ENCODE measurements at regions not wholly inside any gene's neighbourhood (a gene's known extent, or its start where the extent isn't known, plus 50 kb on each side); places are given as distances from the start of the nearest gene placed in this dataset.

DNA sequence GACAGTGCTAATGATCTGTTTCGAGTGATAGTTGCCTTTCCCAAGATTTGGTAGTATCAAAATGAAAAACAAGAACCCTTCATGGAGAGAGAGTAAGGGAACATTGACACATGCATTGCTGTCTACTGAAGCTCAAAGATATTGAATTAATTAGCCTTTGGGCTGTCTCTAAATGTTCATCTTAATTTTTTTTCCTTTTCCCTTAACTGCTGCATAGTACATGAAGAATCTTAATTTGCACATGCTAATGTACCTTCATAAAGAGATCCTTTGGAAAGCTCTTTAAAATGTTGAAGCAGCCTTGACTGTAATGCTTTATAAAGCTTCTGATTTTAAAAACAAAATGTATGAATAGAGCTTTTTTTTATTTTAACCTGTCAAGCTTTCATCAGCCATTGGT lies 452.2 kb downstream of the TUSC7 start:
- no peaks in the 10 kb centered on the region for H3K27me3 ChIP-seq (ENCODE audit: low read length)
- H3K4me2 ChIP-seq (ENCODE audit: low read length), result no peak overlapping the region
- H3K4me1 ChIP-seq (ENCODE audit: insufficient read depth, low read length), result no peaks in the 10 kb centered on the region
- no peak for DNase-seq
- H3F3A ChIP-seq (ENCODE audit: low read length, unreplicated experiment), result no peaks in the 10 kb centered on the region
- no peaks in the 10 kb centered on the region for H3K36me3 ChIP-seq (ENCODE audit: low read depth, low read length)
- BruUV-seq (replicated peaks), result no TSS peak
- no peaks in the 10 kb centered on the region for H4K20me1 ChIP-seq (ENCODE audit: low read length)
- intact Hi-C loops (cut with micrococcal nuclease), result no loop called here
- no peaks in the 10 kb centered on the region for H3K9me2 ChIP-seq (replicated peaks; ENCODE audit: low read length)
- ATAC-seq, result no peak
- H2AFZ ChIP-seq (ENCODE audit: low read length), result no peak overlapping the region
- H3K4me3 ChIP-seq (ENCODE audit: low read length), result no peak overlapping the region
- H3K27ac ChIP-seq (ENCODE audit: low read length), result no peak overlapping the region
- CTCF ChIA-PET, result no interaction called here
- no peak for TF ChIP-seq CTCF (conservative IDR thresholded peaks at IDR 0.05; ENCODE audit: low read depth, low read length)
- no peak for TF ChIP-seq EZH2 (IDR thresholded peaks at IDR 0.05; ENCODE audit: low read length, unreplicated experiment)
- no peak for TF ChIP-seq EZH2phosphoT487 (IDR thresholded peaks at IDR 0.05; ENCODE audit: borderline replicate concordance, low read length)
- 0 out of 2 replicates have a peak, but pooled peaks cover 8% of the 10 kb centered on the region for H3K9me3 ChIP-seq (ENCODE audit: low read length)
- no peak overlapping the region for H3K9ac ChIP-seq (ENCODE audit: low read length)
- no peaks in the 10 kb centered on the region for H3K79me2 ChIP-seq (ENCODE audit: low read length)
- POLR2A ChIA-PET (ENCODE audit: unreplicated experiment), result no interaction called here

DNA sequence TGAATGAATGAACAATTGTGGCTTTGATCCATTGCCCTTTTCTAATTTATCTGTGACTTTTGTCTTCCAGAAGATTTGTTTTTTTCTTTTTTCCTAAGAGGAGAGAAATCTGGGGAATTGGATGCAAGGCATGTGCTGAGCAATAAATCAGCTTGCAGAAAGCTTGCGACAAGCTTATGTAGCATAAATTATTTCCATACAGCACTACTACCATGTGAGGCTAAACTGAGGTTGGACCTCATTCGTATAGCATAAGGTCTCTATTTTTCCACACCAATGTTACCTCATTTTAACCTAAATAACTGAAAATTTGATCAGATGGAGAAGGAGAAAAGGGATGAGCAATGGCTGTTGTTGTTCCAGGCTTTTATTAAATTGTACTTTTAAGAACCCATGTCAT lies 455.6 kb downstream of the TUSC7 start:
- Histone ChIP-seq H3K4me1 (ENCODE audit: insufficient read depth, low read length) (no peaks in the 10 kb centered on the region), H3K9ac (ENCODE audit: low read length) (no peak overlapping the region), H4K20me1 (ENCODE audit: low read length) (no peaks in the 10 kb centered on the region), H3K36me3 (ENCODE audit: low read depth, low read length) (no peaks in the 10 kb centered on the region), H3K27me3 (ENCODE audit: low read length) (no peaks in the 10 kb centered on the region), H3K27ac (ENCODE audit: low read length) (no peak overlapping the region), H3F3A (ENCODE audit: low read length, unreplicated experiment) (no peaks in the 10 kb centered on the region), H3K4me3 (ENCODE audit: low read length) (no peak overlapping the region), H3K9me3 (ENCODE audit: low read length) (peaks cover 9% of the 10 kb centered on the region; the same call in 1 of the 2 replicates), H3K9me2 (replicated peaks; ENCODE audit: low read length) (no peaks in the 10 kb centered on the region), H3K79me2 (ENCODE audit: low read length) (no peaks in the 10 kb centered on the region), H2AFZ (ENCODE audit: low read length) (no peak overlapping the region), H3K4me2 (ENCODE audit: low read length) (no peak overlapping the region)
- ATAC-seq, result no peak
- POLR2A ChIA-PET (ENCODE audit: unreplicated experiment), result no interaction called here
- no TSS peak for BruUV-seq (replicated peaks)
- DNase-seq, result no peak
- intact Hi-C loops (cut with micrococcal nuclease), result no loop called here
- TF ChIP-seq EZH2 (IDR thresholded peaks at IDR 0.05; ENCODE audit: low read length, unreplicated experiment), result no peak
- TF ChIP-seq CTCF (conservative IDR thresholded peaks at IDR 0.05; ENCODE audit: low read depth, low read length), result no peak
- TF ChIP-seq EZH2phosphoT487 (IDR thresholded peaks at IDR 0.05; ENCODE audit: borderline replicate concordance, low read length), result no peak
- CTCF ChIA-PET, result no interaction called here

DNA sequence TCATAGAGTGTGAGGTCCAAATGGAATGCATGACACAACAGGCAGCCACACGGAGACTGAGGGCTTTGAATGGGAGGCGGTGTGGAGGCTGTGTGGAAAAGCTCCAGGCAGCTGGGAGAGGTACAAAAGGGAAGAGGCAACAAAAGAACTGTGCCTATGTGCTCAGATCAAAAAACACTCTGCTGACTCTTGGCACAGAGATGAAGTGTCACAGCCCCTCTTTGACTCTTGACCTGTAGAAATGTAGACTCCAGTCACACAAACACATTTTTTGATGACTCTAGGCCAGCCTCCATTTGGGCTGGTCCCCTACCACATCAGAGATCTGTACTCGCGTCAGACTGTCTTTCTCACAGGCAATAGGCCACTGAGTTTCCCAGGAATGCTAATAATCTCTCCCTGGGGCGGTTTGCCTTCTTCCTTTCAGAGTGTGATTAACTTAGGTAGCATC lies 456.0 kb downstream of the TUSC7 start:
- Histone ChIP-seq H3K27ac (ENCODE audit: low read length) (no peak overlapping the region), H3K9me3 (ENCODE audit: low read length) (peaks cover 9% of the 10 kb centered on the region; the same call in 1 of the 2 replicates), H3K27me3 (ENCODE audit: low read length) (no peaks in the 10 kb centered on the region), H3K79me2 (ENCODE audit: low read length) (no peaks in the 10 kb centered on the region), H3K36me3 (ENCODE audit: low read depth, low read length) (no peaks in the 10 kb centered on the region), H3K4me1 (ENCODE audit: insufficient read depth, low read length) (no peaks in the 10 kb centered on the region), H2AFZ (ENCODE audit: low read length) (no peak overlapping the region), H3K9me2 (replicated peaks; ENCODE audit: low read length) (no peaks in the 10 kb centered on the region), H3F3A (ENCODE audit: low read length, unreplicated experiment) (no peaks in the 10 kb centered on the region), H3K4me3 (ENCODE audit: low read length) (no peak overlapping the region), H3K9ac (ENCODE audit: low read length) (no peak overlapping the region), H3K4me2 (ENCODE audit: low read length) (no peak overlapping the region), H4K20me1 (ENCODE audit: low read length) (no peaks in the 10 kb centered on the region)
- BruUV-seq (replicated peaks), result no TSS peak
- TF ChIP-seq CTCF (conservative IDR thresholded peaks at IDR 0.05; ENCODE audit: low read depth, low read length) (no peak), EZH2phosphoT487 (IDR thresholded peaks at IDR 0.05; ENCODE audit: borderline replicate concordance, low read length) (no peak), EZH2 (IDR thresholded peaks at IDR 0.05; ENCODE audit: low read length, unreplicated experiment) (no peak)
- CTCF ChIA-PET, result no interaction called here
- intact Hi-C loops (cut with micrococcal nuclease), result no loop called here
- no peak for DNase-seq
- POLR2A ChIA-PET (ENCODE audit: unreplicated experiment), result no interaction called here
- no peak for ATAC-seq

All from PC-3 (cell line).